ENCODE measurements at regions not wholly inside any gene's neighbourhood (a gene's known extent, or its start where the extent isn't known, plus 50 kb on each side); places are given as distances from the start of the nearest gene placed in this dataset.

DNA sequence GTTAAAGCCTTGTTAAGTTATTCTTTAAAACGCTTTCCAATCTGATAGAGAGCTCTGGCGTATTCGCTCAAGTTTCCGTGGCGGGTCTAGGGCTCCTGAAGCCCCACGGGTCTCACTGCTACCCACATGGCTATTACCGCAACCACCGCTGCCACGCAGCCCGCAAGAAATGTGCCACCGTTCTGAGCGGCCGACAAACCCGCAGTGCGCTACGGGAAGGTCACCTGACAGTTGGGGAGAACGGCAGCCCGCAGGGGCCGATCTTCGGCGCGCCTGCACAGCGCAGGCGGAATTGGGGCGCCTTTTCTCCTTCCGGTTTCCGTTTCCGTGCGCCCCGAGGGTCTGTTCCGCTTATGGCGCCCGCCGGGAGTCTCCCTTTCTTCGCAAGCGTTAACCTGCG is 76.6 kb upstream of the SNRPN start:
- no peak overlapping the region for H4K12ac ChIP-seq (ENCODE audit: low read depth, low read length)
- H3K4ac ChIP-seq (ENCODE audit: low read depth, low read length), result no peak overlapping the region
- H3K4me1 ChIP-seq (ENCODE audit: control insufficient read depth in 1 of 2, insufficient read depth in 2 of 2, low read length in 2 of 2), result no peaks in the 10 kb centered on the region
- DNase-seq, result no peak
- H2AK5ac ChIP-seq (ENCODE audit: low read length), result no peak overlapping the region
- no peak overlapping the region for H2BK12ac ChIP-seq (ENCODE audit: low read length)
- H4K8ac ChIP-seq (ENCODE audit: low read depth, low read length), result no peak overlapping the region
- no peak overlapping the region for H2BK120ac ChIP-seq (ENCODE audit: insufficient read depth, low read length, poor library complexity)
- H2BK5ac ChIP-seq (ENCODE audit: low read depth, low read length, poor library complexity), result no peak overlapping the region
- H3K9ac ChIP-seq (ENCODE audit: low read length), result no peak overlapping the region
- no peak overlapping the region for H3K27ac ChIP-seq (ENCODE audit: low read depth, low read length)
- WGBS (ENCODE audit: extremely low coverage, insufficient coverage, insufficient read length), result no CpG with 5 or more reads among the region's 37 CpGs
- H3K4me2 ChIP-seq (ENCODE audit: low read length), result no peak overlapping the region
- no peak overlapping the region for H2AFZ ChIP-seq (ENCODE audit: insufficient read depth, low read length, poor library complexity)
- no peaks in the 10 kb centered on the region for H3K79me1 ChIP-seq (ENCODE audit: low read length)
- H3K23ac ChIP-seq (ENCODE audit: low read length), result no peak overlapping the region
- no peaks in the 10 kb centered on the region for H3K79me2 ChIP-seq (ENCODE audit: control insufficient read depth, insufficient read depth, low read length, poor library complexity)
- no peak overlapping the region for H3K14ac ChIP-seq (ENCODE audit: low read length)
- no peaks in the 10 kb centered on the region for H3K27me3 ChIP-seq (ENCODE audit: insufficient read depth, low read length)
- H3K4me3 ChIP-seq (ENCODE audit: low read depth, low read length), result no peak overlapping the region
- H3K18ac ChIP-seq (ENCODE audit: low read length), result no peak overlapping the region
- H3K36me3 ChIP-seq (ENCODE audit: control insufficient read depth in 1 of 2, insufficient read depth in 2 of 2, low read length in 2 of 2), result peaks cover 0 to 1% of the 10 kb centered on the region in 2 experiments
- no peaks in the 10 kb centered on the region for H3K9me3 ChIP-seq (ENCODE audit: insufficient read depth, low read depth, low read length)
- H4K91ac ChIP-seq (ENCODE audit: low read depth, low read length), result no peak overlapping the region

DNA sequence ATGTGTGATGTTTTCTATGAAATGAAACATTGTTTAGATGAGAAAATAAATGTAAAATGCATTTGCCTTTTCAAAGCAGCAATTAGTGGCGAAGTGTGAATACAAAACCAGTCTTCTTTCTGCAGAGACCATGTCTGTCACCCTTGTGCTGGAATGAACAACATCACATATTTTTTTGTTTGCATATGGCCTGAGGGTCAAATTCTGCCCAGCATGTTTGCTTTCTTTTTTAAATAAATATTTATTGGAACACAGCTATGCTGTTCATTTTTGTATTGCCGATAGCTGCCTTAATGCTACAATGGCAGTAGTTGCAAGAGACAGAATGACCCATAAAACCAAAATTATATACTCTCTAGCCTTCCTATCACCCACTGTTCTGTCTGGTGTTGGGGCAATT is 75.3 kb upstream of the SNRPN start:
- Histone ChIP-seq H3K9ac (ENCODE audit: low read length) (no peak overlapping the region), H3K14ac (ENCODE audit: low read length) (no peak overlapping the region), H3K36me3 (ENCODE audit: control insufficient read depth in 1 of 2, insufficient read depth in 2 of 2, low read length in 2 of 2) (peaks cover 0 to 1% of the 10 kb centered on the region in 2 experiments), H2BK5ac (ENCODE audit: low read depth, low read length, poor library complexity) (no peak overlapping the region), H2AK5ac (ENCODE audit: low read length) (no peak overlapping the region), H3K4ac (ENCODE audit: low read depth, low read length) (no peak overlapping the region), H3K27me3 (ENCODE audit: insufficient read depth, low read length) (no peaks in the 10 kb centered on the region), H3K27ac (ENCODE audit: low read depth, low read length) (no peak overlapping the region), H3K9me3 (ENCODE audit: insufficient read depth, low read depth, low read length) (no peaks in the 10 kb centered on the region), H3K4me2 (ENCODE audit: low read length) (no peak overlapping the region), H2BK120ac (ENCODE audit: insufficient read depth, low read length, poor library complexity) (no peak overlapping the region), H3K23ac (ENCODE audit: low read length) (no peak overlapping the region), H4K91ac (ENCODE audit: low read depth, low read length) (no peak overlapping the region), H3K79me1 (ENCODE audit: low read length) (no peaks in the 10 kb centered on the region), H3K79me2 (ENCODE audit: control insufficient read depth, insufficient read depth, low read length, poor library complexity) (no peaks in the 10 kb centered on the region), H4K12ac (ENCODE audit: low read depth, low read length) (no peak overlapping the region), H2AFZ (ENCODE audit: insufficient read depth, low read length, poor library complexity) (no peak overlapping the region), H3K18ac (ENCODE audit: low read length) (no peak overlapping the region), H2BK12ac (ENCODE audit: low read length) (no peak overlapping the region), H4K8ac (ENCODE audit: low read depth, low read length) (no peak overlapping the region), H3K4me3 (ENCODE audit: low read depth, low read length) (no peak overlapping the region), H3K4me1 (ENCODE audit: control insufficient read depth in 1 of 2, insufficient read depth in 2 of 2, low read length in 2 of 2) (no peaks in the 10 kb centered on the region)
- no CpG with 5 or more reads among the region's 2 CpGs for WGBS (ENCODE audit: extremely low coverage, insufficient coverage, insufficient read length)
- no peak for DNase-seq

DNA sequence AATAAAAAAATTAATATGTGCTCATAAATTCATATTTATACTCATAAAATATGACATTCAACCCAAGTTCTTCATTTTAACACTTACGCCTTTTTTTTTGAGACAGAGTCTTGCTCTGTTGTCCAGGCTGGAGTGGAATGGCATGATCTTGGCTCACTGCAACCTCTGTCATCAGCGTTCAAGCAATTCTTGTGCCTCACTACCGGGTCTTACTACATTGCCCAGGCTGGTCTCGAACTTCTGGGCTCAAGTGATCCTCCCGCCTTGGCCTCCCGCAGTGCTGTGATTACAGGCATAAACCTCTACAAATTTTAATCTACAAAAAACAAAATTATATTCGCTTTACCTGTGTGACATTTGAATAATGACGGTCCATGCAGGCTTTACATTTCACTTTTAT is 74.1 kb upstream of the SNRPN start:
- Histone ChIP-seq H2AK5ac (ENCODE audit: low read length) (no peak overlapping the region), H4K8ac (ENCODE audit: low read depth, low read length) (no peak overlapping the region), H2BK12ac (ENCODE audit: low read length) (no peak overlapping the region), H2AFZ (ENCODE audit: insufficient read depth, low read length, poor library complexity) (no peak overlapping the region), H3K27me3 (ENCODE audit: insufficient read depth, low read length) (no peaks in the 10 kb centered on the region), H3K4me3 (ENCODE audit: low read depth, low read length) (no peak overlapping the region), H3K79me2 (ENCODE audit: control insufficient read depth, insufficient read depth, low read length, poor library complexity) (no peaks in the 10 kb centered on the region), H3K79me1 (ENCODE audit: low read length) (no peaks in the 10 kb centered on the region), H3K18ac (ENCODE audit: low read length) (no peak overlapping the region), H3K9me3 (ENCODE audit: insufficient read depth, low read depth, low read length) (no peaks in the 10 kb centered on the region), H3K4ac (ENCODE audit: low read depth, low read length) (no peak overlapping the region), H3K23ac (ENCODE audit: low read length) (no peak overlapping the region), H4K12ac (ENCODE audit: low read depth, low read length) (no peak overlapping the region), H3K4me1 (ENCODE audit: control insufficient read depth in 1 of 2, insufficient read depth in 2 of 2, low read length in 2 of 2) (no peaks in the 10 kb centered on the region), H3K9ac (ENCODE audit: low read length) (no peak overlapping the region), H2BK120ac (ENCODE audit: insufficient read depth, low read length, poor library complexity) (no peak overlapping the region), H3K14ac (ENCODE audit: low read length) (no peak overlapping the region), H3K36me3 (ENCODE audit: control insufficient read depth in 1 of 2, insufficient read depth in 2 of 2, low read length in 2 of 2) (peaks cover 0 to 1% of the 10 kb centered on the region in 2 experiments), H3K4me2 (ENCODE audit: low read length) (no peak overlapping the region), H3K27ac (ENCODE audit: low read depth, low read length) (no peak overlapping the region), H4K91ac (ENCODE audit: low read depth, low read length) (no peak overlapping the region), H2BK5ac (ENCODE audit: low read depth, low read length, poor library complexity) (no peak overlapping the region)
- no peak for DNase-seq
- no CpG with 5 or more reads among the region's 8 CpGs for WGBS (ENCODE audit: extremely low coverage, insufficient coverage, insufficient read length)

DNA sequence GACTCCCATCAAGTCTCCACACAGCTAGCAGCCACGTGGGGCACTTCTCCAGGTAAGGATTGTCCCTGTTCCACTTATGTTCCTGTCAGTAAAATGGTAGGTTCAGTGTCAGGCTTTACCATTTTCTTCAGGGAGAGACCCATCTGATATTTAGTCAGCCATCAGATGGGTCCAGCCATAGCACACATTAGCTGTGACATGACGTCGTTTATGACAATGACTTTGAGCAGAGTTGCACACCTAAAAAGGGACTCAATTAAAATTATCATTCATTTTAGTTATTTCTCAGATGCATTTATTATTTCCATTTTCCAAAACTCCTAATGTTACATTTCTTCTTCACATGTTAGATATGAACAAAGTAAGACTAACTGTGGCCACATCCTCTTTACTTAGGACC is 68.2 kb upstream of the SNRPN start:
- Histone ChIP-seq H3K79me1 (ENCODE audit: low read length) (no peaks in the 10 kb centered on the region), H3K36me3 (ENCODE audit: control insufficient read depth in 1 of 2, insufficient read depth in 2 of 2, low read length in 2 of 2) (peaks cover 2% of the 10 kb centered on the region in 2 experiments), H3K4me2 (ENCODE audit: low read length) (no peak overlapping the region), H3K27ac (ENCODE audit: low read depth, low read length) (no peak overlapping the region), H2AFZ (ENCODE audit: insufficient read depth, low read length, poor library complexity) (no peak overlapping the region), H3K23ac (ENCODE audit: low read length) (no peak overlapping the region), H2BK120ac (ENCODE audit: insufficient read depth, low read length, poor library complexity) (no peak overlapping the region), H3K9me3 (ENCODE audit: insufficient read depth, low read depth, low read length) (no peaks in the 10 kb centered on the region), H3K18ac (ENCODE audit: low read length) (no peak overlapping the region), H3K9ac (ENCODE audit: low read length) (no peak overlapping the region), H3K27me3 (ENCODE audit: insufficient read depth, low read length) (no peaks in the 10 kb centered on the region), H4K12ac (ENCODE audit: low read depth, low read length) (no peak overlapping the region), H2AK5ac (ENCODE audit: low read length) (no peak overlapping the region), H2BK5ac (ENCODE audit: low read depth, low read length, poor library complexity) (no peak overlapping the region), H3K4ac (ENCODE audit: low read depth, low read length) (no peak overlapping the region), H2BK12ac (ENCODE audit: low read length) (no peak overlapping the region), H4K91ac (ENCODE audit: low read depth, low read length) (no peak overlapping the region), H3K79me2 (ENCODE audit: control insufficient read depth, insufficient read depth, low read length, poor library complexity) (no peaks in the 10 kb centered on the region), H3K4me1 (ENCODE audit: control insufficient read depth in 1 of 2, insufficient read depth in 2 of 2, low read length in 2 of 2) (no peaks in the 10 kb centered on the region), H4K8ac (ENCODE audit: low read depth, low read length) (no peak overlapping the region), H3K4me3 (ENCODE audit: low read depth, low read length) (no peak overlapping the region), H3K14ac (ENCODE audit: low read length) (no peak overlapping the region)
- DNase-seq, result no peak
- WGBS (ENCODE audit: extremely low coverage, insufficient coverage, insufficient read length), result no CpG with 5 or more reads among the region's 3 CpGs

Data from trophoblast cell (in vitro differentiated cells and primary cell).